Panc1 (cell line): ENCODE measurements at regions not wholly inside any gene's neighbourhood (a gene's known extent, or its start where the extent isn't known, plus 50 kb on each side); places are given as distances from the start of the nearest gene placed in this dataset.

Experiments used
- ATAC-seq: fragments of 200-7000 bp; cut with Tn5 transposase; 2 replicates; pipeline ENCODE4 v1.9.1; 2020; ENCODE audit warnings: mild to moderate bottlenecking, moderate library complexity
- BruUV-seq: library from RNA; stranded (reverse); fragments of 400-500 nt; replicated peaks from 2 replicates; lab custom pipeline; 2021; lab: Mats Ljungman, UMichigan
- CTCF ChIA-PET: fragments of 300-600 bp; sonication (Branson Sonifier 250); formaldehyde crosslinking; loops from one replicate; lab custom pipeline; 2022; ENCODE audit warnings: antibody characterized with exemption; lab: Charles Lee
- POLR2A ChIA-PET: fragments of 300-600 bp; sonication (Branson Sonifier 250); formaldehyde crosslinking; loops from one replicate; lab custom pipeline; 2022; ENCODE audit warnings: antibody characterized with exemption; lab: Charles Lee
- DNase-seq: peaks from one replicate; pipeline ENCODE4 v3.0.0-alpha.2; 2010; ENCODE audit warnings: low read depth, low spot score
- H3K27ac ChIP-seq: 2 replicates; pipeline ENCODE4 v1.5.1; 2011; ENCODE audit warnings: mild to moderate bottlenecking, low read length, inconsistent platforms
- H3K27me3 ChIP-seq: fragments of 200-500 bp; sonication (Bioruptor generic); 2 replicates; pipeline ENCODE4 v1.6.0; 2014; ENCODE audit warnings: low read length, inconsistent platforms; ENCODE audit not compliant: control insufficient read depth, insufficient read depth
- H3K36me3 ChIP-seq: fragments of 200-500 bp; sonication (Bioruptor generic); 2 replicates; pipeline ENCODE4 v1.5.1; 2014; ENCODE audit warnings: inconsistent platforms, mild to moderate bottlenecking, low read length, moderate library complexity; ENCODE audit not compliant: control insufficient read depth, insufficient read depth
- H3K4me1 ChIP-seq: 2 replicates; pipeline ENCODE4 v1.5.1; 2011; ENCODE audit warnings: inconsistent platforms, mild to moderate bottlenecking, low read length, moderate library complexity; ENCODE audit not compliant: control insufficient read depth, insufficient read depth
- H3K4me3 ChIP-seq, 2 experiments: 2 replicates each; pipeline ENCODE4 v1.5.1; 2011 to 2012; ENCODE audit warnings: low read depth in 2 of 2, low read length in 2 of 2, mild to moderate bottlenecking in 2 of 2, inconsistent platforms in 1 of 2, moderate library complexity in 1 of 2
- H3K9me3 ChIP-seq: fragments of 200-500 bp; sonication (Bioruptor generic); 2 replicates; pipeline ENCODE4 v1.5.1; 2014; ENCODE audit warnings: low read depth, mild to moderate bottlenecking, inconsistent platforms, low read length, moderate library complexity; ENCODE audit not compliant: control insufficient read depth, insufficient read depth
- POLR2AphosphoS5 ChIP-seq: IDR thresholded peaks from 2 replicates; pipeline ENCODE4 v1.6.1; 2012; ENCODE audit warnings: mild to moderate bottlenecking, low read depth, low read length, moderate library complexity
- SIN3A ChIP-seq: IDR thresholded peaks from 2 replicates; pipeline ENCODE4 v1.6.1; 2012; ENCODE audit warnings: low read depth, mild to moderate bottlenecking, low read length, moderate library complexity, borderline replicate concordance; ENCODE audit not compliant: insufficient read depth
- TCF7L2 ChIP-seq: IDR thresholded peaks from 2 replicates; pipeline ENCODE4 v1.6.1; 2011; ENCODE audit warnings: mild to moderate bottlenecking, low read depth, low read length, inconsistent platforms
- in situ Hi-C: cut with HindIII; loops from 2 replicates; pipeline ENCODE4 v1.10.0; 2016; ENCODE audit warnings: low sequenced_read_pairs, low pct_unique_long_range_greater_than_20kb
- intact Hi-C: fragments of 100-400 bp; cut with micrococcal nuclease; formaldehyde crosslinking; loops from one replicate; pipeline ENCODE4 v1.10.0; 2022; ENCODE audit not compliant: unreplicated experiment
- TF ChIP-seq, protein P1 (sequence below), 2 experiments: IDR thresholded peaks; 2 replicates each; pipeline ENCODE4 v1.6.1; 2011 to 2012; ENCODE audit warnings: low read depth in 2 of 2, control low read depth in 1 of 2, low read length in 1 of 2, mild to moderate bottlenecking in 1 of 2, moderate library complexity in 1 of 2; ENCODE audit not compliant: insufficient read depth in 1 of 2
- TF ChIP-seq, protein P2 (sequence below): fragments of 450-650 bp; IDR thresholded peaks from 2 replicates; pipeline ENCODE4 v1.5.1; 2017; ENCODE audit warnings: mild to moderate bottlenecking

DNA sequence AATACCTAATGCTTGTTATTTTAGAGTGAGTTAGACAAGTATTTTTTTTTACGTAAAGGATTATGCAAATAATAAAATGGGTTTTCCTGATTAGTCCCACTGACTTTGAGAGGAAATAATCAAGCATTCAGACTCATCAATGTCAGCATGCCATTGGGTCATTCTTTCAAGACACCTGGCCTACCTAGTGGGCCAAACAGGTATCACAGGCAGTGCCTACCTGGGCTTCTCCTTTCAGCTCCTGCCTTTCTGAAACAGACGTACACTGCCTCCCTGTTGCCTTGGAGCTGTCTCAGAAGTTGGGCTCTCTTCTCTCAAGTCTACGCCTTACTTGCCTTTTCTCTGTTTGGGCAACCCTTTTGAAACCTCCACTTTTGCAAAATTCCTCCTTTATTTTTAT is 545.6 kb downstream of the SNAPC1 start:
- BruUV-seq = no TSS peak
- in situ Hi-C loops = no loop called here
- DNase-seq = no peak
- no peaks in the 10 kb centered on the region for H3K9me3 ChIP-seq
- H3K4me1 ChIP-seq = no peaks in the 10 kb centered on the region
- no peaks in the 10 kb centered on the region for H3K27me3 ChIP-seq
- no peaks in the 10 kb centered on the region for H3K36me3 ChIP-seq
- ChIA-PET CTCF (no interaction called here), POLR2A (no interaction called here)
- no peak for ATAC-seq
- TF ChIP-seq, protein P1, sequence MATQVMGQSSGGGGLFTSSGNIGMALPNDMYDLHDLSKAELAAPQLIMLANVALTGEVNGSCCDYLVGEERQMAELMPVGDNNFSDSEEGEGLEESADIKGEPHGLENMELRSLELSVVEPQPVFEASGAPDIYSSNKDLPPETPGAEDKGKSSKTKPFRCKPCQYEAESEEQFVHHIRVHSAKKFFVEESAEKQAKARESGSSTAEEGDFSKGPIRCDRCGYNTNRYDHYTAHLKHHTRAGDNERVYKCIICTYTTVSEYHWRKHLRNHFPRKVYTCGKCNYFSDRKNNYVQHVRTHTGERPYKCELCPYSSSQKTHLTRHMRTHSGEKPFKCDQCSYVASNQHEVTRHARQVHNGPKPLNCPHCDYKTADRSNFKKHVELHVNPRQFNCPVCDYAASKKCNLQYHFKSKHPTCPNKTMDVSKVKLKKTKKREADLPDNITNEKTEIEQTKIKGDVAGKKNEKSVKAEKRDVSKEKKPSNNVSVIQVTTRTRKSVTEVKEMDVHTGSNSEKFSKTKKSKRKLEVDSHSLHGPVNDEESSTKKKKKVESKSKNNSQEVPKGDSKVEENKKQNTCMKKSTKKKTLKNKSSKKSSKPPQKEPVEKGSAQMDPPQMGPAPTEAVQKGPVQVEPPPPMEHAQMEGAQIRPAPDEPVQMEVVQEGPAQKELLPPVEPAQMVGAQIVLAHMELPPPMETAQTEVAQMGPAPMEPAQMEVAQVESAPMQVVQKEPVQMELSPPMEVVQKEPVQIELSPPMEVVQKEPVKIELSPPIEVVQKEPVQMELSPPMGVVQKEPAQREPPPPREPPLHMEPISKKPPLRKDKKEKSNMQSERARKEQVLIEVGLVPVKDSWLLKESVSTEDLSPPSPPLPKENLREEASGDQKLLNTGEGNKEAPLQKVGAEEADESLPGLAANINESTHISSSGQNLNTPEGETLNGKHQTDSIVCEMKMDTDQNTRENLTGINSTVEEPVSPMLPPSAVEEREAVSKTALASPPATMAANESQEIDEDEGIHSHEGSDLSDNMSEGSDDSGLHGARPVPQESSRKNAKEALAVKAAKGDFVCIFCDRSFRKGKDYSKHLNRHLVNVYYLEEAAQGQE (IDR thresholded peaks at IDR 0.05; ENCODE audit: insufficient read depth in 1 of 2, low read depth in 2 of 2, low read length in 1 of 2) = no peak
- TF ChIP-seq TCF7L2 (no peak), POLR2AphosphoS5 (no peak), SIN3A (no peak)
- TF ChIP-seq, protein P2, sequence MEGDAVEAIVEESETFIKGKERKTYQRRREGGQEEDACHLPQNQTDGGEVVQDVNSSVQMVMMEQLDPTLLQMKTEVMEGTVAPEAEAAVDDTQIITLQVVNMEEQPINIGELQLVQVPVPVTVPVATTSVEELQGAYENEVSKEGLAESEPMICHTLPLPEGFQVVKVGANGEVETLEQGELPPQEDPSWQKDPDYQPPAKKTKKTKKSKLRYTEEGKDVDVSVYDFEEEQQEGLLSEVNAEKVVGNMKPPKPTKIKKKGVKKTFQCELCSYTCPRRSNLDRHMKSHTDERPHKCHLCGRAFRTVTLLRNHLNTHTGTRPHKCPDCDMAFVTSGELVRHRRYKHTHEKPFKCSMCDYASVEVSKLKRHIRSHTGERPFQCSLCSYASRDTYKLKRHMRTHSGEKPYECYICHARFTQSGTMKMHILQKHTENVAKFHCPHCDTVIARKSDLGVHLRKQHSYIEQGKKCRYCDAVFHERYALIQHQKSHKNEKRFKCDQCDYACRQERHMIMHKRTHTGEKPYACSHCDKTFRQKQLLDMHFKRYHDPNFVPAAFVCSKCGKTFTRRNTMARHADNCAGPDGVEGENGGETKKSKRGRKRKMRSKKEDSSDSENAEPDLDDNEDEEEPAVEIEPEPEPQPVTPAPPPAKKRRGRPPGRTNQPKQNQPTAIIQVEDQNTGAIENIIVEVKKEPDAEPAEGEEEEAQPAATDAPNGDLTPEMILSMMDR = no peak
- intact Hi-C loops = no loop called here
- H3K4me3 ChIP-seq = no peak overlapping the region
- no peak overlapping the region for H3K27ac ChIP-seq

DNA sequence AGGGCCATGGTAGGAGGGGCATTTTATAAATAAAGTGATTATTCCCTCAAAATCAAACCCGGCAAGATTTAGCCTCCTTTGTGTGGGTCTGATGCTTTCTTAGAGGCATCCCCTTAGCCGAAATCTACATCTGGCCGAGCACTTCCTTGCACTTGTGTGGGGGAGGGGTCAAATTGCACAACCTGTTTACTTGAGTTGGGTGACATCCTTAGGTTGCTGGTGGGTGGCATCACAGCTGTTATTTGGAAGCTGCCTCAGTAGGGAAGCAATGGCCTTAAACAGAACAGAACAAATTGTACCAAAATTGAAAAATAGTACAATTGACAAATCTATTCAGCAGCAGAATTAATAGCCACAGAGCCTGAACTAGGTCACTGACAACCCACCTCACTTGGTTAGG is 546.1 kb downstream of the SNAPC1 start:
- DNase-seq = no peak
- no TSS peak for BruUV-seq
- Histone ChIP-seq H3K36me3 (no peaks in the 10 kb centered on the region), H3K27ac (no peak overlapping the region), H3K4me1 (no peaks in the 10 kb centered on the region), H3K9me3 (no peaks in the 10 kb centered on the region), H3K4me3 (no peak overlapping the region), H3K27me3 (no peaks in the 10 kb centered on the region)
- in situ Hi-C loops = no loop called here
- CTCF ChIA-PET = no interaction called here
- no peak for ATAC-seq
- intact Hi-C loops = no loop called here
- no peak for TF ChIP-seq POLR2AphosphoS5
- POLR2A ChIA-PET = no interaction called here

DNA sequence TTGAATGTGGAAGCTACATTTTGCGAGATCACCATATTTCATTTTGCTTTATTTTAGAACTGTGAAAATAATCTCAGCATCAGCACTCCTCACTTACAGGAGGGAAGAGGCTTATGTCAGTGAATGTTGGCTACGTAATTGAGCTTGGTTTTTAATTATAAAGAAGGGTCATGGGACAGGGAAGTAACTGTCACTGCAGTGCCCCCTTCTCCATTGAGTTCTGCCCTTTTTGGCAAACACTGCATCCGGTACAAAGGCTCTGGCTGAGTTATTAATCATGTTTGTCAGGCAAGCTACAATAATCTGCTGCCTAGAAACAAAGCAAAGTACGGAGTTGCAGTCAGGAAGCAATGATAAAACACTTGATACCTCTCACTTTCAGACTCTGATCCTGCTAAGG is 546.7 kb downstream of the SNAPC1 start:
- Histone ChIP-seq H3K27ac (no peak overlapping the region), H3K4me3 (no peak overlapping the region), H3K9me3 (no peaks in the 10 kb centered on the region), H3K27me3 (no peaks in the 10 kb centered on the region), H3K4me1 (no peaks in the 10 kb centered on the region), H3K36me3 (no peaks in the 10 kb centered on the region)
- no peak for ATAC-seq
- ChIA-PET CTCF (no interaction called here), POLR2A (no interaction called here)
- intact Hi-C loops = no loop called here
- TF ChIP-seq, protein P2 = no peak
- TF ChIP-seq TCF7L2 = no peak
- TF ChIP-seq POLR2AphosphoS5 = no peak
- TF ChIP-seq, protein P1 (IDR thresholded peaks at IDR 0.05; ENCODE audit: insufficient read depth in 1 of 2, low read depth in 2 of 2, low read length in 1 of 2) = no peak
- no peak for TF ChIP-seq SIN3A
- in situ Hi-C loops = no loop called here
- no TSS peak for BruUV-seq
- DNase-seq = no peak
